CD4-positive, alpha-beta T cell treated with Interleukin-17A for 1 hour (primary cell): ENCODE measurements at regions not wholly inside any gene's neighbourhood (a gene's known extent, or its start where the extent isn't known, plus 50 kb on each side); places are given as distances from the start of the nearest gene placed in this dataset.

ENCODE experiments used
- DNase-seq: peaks from one replicate; pipeline ENCODE4 v3.0.0-alpha.2; 2020

GRCh38 chr1:234988155-234988517, 140.5 kb downstream of the TOMM20 start:
- DNase-seq, result no peak

GRCh38 chr1:234987415-234988154, 141.1 kb downstream of the TOMM20 start:
- no peak for DNase-seq

GRCh38 chr1:234986750-234987414, 141.8 kb downstream of the TOMM20 start:
- DNase-seq, result no peak

- DNase-seq, result no peak
Observed at GRCh38 chr1:234985516-234986294, 142.9 kb downstream of the TOMM20 start.

- DNase-seq, result no peak
Observed at GRCh38 chr1:234985007-234985370, 143.6 kb downstream of the TOMM20 start.

GRCh38 chr1:234983564-234984238, 144.9 kb downstream of the TOMM20 start:
- no peak for DNase-seq

- no peak for DNase-seq
Observed at GRCh38 chr1:234981758-234982157, 146.9 kb downstream of the TOMM20 start.

- DNase-seq, result peak; percentile 66
Observed at GRCh38 chr1:234980645-234981396, 147.8 kb downstream of the TOMM20 start.

- no peak for DNase-seq
Observed at GRCh38 chr1:234980291-234980644, 148.4 kb downstream of the TOMM20 start.

- DNase-seq, result peak; percentile 35
Observed at GRCh38 chr1:234979296-234980279, 149.0 kb downstream of the TOMM20 start.

- peak; percentile 76 for DNase-seq
Observed at GRCh38 chr1:234978397-234979295, 150.0 kb downstream of the TOMM20 start.

- DNase-seq, result peak; percentile 51
Observed at GRCh38 chr1:234977875-234978396, 150.7 kb downstream of the TOMM20 start.

GRCh38 chr1:234976861-234977680, 151.6 kb downstream of the TOMM20 start:
- no peak for DNase-seq

GRCh38 chr1:234975941-234976860, 152.4 kb downstream of the TOMM20 start:
- DNase-seq, result no peak

- peak; percentile 15 for DNase-seq
Observed at GRCh38 chr1:234975122-234975940, 153.3 kb downstream of the TOMM20 start.

GRCh38 chr1:234973426-234974250, 155.0 kb downstream of the TOMM20 start:
- DNase-seq, result no peak
